GM18507 (cell line): ENCODE measurements at regions not wholly inside any gene's neighbourhood (a gene's known extent, or its start where the extent isn't known, plus 50 kb on each side); places are given as distances from the start of the nearest gene placed in this dataset.

Source experiments
- DNase-seq: peaks from one replicate; pipeline ENCODE4 v3.0.0; 2011; ENCODE audit warnings: low read depth; ENCODE audit not compliant: insufficient read length; ENCODE audit errors: extremely low spot score
- FAIRE-seq: peaks from 2 replicates; lab custom pipeline; 2011; peaks lifted over from hg19 to GRCh38; lab: Jason Lieb, UNC

DNA sequence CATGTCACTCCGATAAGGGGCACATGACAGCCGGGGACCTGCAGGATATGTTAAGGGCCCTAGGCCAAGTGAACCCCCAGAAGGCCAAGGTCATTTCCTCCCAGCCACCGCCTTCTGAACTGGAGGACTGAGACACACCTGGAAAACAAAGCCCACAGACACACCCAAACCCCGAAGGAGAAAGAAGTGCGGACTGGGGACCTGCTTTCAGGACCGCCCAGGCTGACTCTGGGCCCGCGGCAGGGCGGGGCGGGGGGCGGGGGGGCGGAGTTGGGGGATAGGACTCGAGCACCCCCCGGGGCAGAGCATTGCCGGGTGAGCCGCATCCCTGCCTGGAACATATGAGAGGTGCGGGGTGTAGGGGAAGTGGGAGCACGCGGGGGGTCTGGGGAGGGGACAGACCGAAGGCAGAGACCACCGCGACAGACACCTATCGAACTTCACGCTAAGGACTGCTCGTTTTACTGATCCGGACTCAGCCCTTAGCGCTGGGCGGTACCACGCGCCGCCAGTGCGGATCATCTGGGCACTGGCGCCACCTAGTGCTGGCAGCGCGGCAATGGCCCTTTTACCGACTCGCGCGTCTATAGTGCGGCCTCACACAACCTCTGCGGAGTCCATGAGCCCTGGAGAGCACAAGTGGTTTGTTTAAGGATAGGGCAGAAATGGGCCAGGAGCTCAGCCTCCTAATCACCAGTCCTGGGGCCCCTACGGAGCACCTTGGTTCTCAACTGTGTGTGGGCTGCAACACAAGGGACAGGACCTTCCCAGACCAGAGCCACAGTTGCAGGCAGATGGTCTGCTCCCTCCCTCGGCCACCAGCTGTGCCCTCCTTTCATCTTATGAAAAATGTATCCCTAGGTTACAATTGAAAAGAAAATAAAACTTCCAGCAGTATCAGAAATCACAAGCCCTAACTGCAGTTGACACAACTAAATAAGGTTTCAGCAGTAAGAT lies 157.6 kb downstream of the HERPUD2 start:
- FAIRE-seq: peak; percentile 87
- DNase-seq: peak; percentile 68

- FAIRE-seq: no peak
- DNase-seq: no peak
Measured at GRCh38 chr7:35536396-35536826, 158.5 kb downstream of the HERPUD2 start.

- no peak for FAIRE-seq
- no peak for DNase-seq
Measured at GRCh38 chr7:35533902-35534301, 161.0 kb downstream of the HERPUD2 start.

- FAIRE-seq (no peak), DNase-seq (no peak)
Measured at GRCh38 chr7:35530124-35531109, 164.5 kb downstream of the HERPUD2 start.

- FAIRE-seq (no peak), DNase-seq (no peak)
Measured at GRCh38 chr7:35529713-35530112, 165.2 kb downstream of the HERPUD2 start.

GRCh38 chr7:35528381-35528977 lies 166.5 kb downstream of the HERPUD2 start:
- DNase-seq: no peak
- FAIRE-seq: no peak

- FAIRE-seq (no peak), DNase-seq (no peak)
Measured at GRCh38 chr7:35526645-35527044, 168.3 kb downstream of the HERPUD2 start.

- FAIRE-seq (no peak), DNase-seq (no peak)
Measured at GRCh38 chr7:35524112-35524804, 170.7 kb downstream of the HERPUD2 start.

- FAIRE-seq (no peak), DNase-seq (no peak)
Measured at GRCh38 chr7:35523292-35523691, 171.6 kb downstream of the HERPUD2 start.

GRCh38 chr7:35522697-35523096 lies 172.2 kb downstream of the HERPUD2 start:
- no peak for DNase-seq
- FAIRE-seq: no peak

- DNase-seq (no peak), FAIRE-seq (no peak)
Measured at GRCh38 chr7:35521941-35522340, 173.0 kb downstream of the HERPUD2 start.

GRCh38 chr7:35520810-35521625 lies 173.9 kb downstream of the HERPUD2 start:
- DNase-seq: no peak
- FAIRE-seq: no peak

DNA sequence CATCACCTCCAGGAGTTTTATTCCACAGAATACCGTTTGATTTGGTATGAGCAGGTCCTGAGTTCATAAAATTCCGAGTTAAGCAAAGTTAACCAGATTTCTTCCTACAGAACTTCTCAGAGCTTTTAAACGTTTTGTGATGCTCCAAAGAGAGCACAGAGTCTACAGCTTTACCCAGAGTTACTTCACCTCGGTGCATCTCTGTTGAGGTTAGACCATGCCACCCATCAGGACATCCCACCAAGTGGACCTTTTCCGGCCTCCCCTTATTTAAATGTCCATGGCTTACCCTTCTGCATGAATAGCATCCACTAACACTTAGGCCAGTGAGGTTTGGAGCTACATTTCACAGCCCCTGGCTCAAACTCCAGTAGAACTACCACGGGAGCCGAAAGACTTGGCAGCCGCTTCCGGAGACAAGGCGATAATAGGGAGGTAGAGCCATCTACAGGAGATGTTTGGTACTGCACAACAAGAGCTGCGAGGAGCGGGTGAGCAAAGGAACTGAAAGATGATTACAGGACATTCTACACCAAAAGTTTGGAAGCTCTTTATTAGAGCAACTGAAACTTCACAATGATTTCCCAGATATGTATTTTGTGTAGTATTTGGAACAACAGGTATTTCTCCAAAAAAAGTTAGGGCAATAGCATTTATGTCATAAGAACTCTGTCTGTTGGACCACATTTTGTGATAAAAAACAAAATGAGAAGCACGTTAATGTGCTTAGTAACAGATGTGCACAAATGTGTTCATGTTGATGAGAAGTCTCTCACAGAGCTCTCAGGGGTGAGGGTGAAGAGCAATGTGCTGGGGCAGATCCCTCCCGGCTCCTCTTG lies 174.7 kb downstream of the HERPUD2 start:
- DNase-seq (peak; percentile 50), FAIRE-seq (peak; percentile 73)

GRCh38 chr7:35518767-35519166 lies 176.2 kb downstream of the HERPUD2 start:
- no peak for DNase-seq

DNA sequence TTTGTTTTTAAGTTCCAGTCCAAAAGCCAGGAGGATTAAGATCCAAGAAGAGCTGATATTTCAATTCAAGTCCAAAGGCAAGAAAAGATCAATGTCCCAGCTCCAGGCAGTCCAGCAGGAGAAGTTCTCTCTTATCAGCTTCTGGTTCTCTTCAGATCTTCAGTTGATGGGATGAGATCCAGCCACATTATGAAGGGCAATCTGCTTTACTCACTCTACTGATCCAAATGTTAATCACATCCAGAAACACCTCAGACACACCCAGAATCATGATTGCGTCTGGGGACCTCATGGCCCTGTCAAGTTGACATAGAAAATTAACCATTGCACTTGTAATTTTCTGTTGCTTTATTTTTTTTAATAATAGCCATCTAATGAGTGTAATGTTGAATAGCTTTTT lies 178.4 kb downstream of the HERPUD2 start:
- DNase-seq (no peak), FAIRE-seq (no peak)

More at GRCh38 chr7:35518767-35519166, 176.2 kb downstream of the HERPUD2 start:
- no peak for FAIRE-seq

- DNase-seq (no peak), FAIRE-seq (no peak)
Measured at GRCh38 chr7:35513828-35514227, 181.1 kb downstream of the HERPUD2 start.

- DNase-seq (no peak), FAIRE-seq (no peak)
Measured at GRCh38 chr7:35513195-35513594, 181.7 kb downstream of the HERPUD2 start.
